Mesendoderm (in vitro differentiated cells): ENCODE measurements at regions not wholly inside any gene's neighbourhood (a gene's known extent, or its start where the extent isn't known, plus 50 kb on each side); places are given as distances from the start of the nearest gene placed in this dataset.

Experiments
- DNase-seq: peaks from one replicate; pipeline ENCODE4 v3.0.0; 2013
- H2AK5ac ChIP-seq: 2 replicates; pipeline ENCODE4 v1.6.1; 2013; ENCODE audit warnings: low read length, inconsistent platforms
- H2BK120ac ChIP-seq: 2 replicates; pipeline ENCODE4 v1.6.1; 2013; ENCODE audit warnings: low read depth, mild to moderate bottlenecking, low read length, moderate library complexity, mixed read lengths
- H2BK15ac ChIP-seq: replicated peaks from 2 replicates; pipeline ENCODE4 v1.6.1; 2013; ENCODE audit warnings: low read depth, mild to moderate bottlenecking, moderate library complexity
- H2BK5ac ChIP-seq: 2 replicates; pipeline ENCODE4 v1.6.1; 2013; ENCODE audit warnings: low read length, inconsistent platforms
- H3K18ac ChIP-seq: 2 replicates; pipeline ENCODE4 v1.6.1; 2013; ENCODE audit warnings: mild to moderate bottlenecking, low read length, mixed read lengths
- H3K23ac ChIP-seq: one replicate; pipeline ENCODE4 v1.6.1; 2013; ENCODE audit warnings: low read length
- H3K27ac ChIP-seq: 2 replicates; pipeline ENCODE4 v1.5.1; 2013; ENCODE audit warnings: low read depth, mild to moderate bottlenecking, inconsistent platforms, low read length, moderate library complexity
- H3K27me3 ChIP-seq: 2 replicates; pipeline ENCODE4 v1.6.1; 2013; ENCODE audit warnings: low read length, control low read depth, mild to moderate bottlenecking, inconsistent platforms; ENCODE audit not compliant: insufficient read depth, poor library complexity
- H3K36me3 ChIP-seq: 2 replicates; pipeline ENCODE4 v1.6.1; 2013; ENCODE audit warnings: low read length, inconsistent platforms; ENCODE audit not compliant: control insufficient read depth, insufficient read depth
- H3K4ac ChIP-seq: one replicate; pipeline ENCODE4 v1.6.1; 2013; ENCODE audit warnings: low read depth, mild to moderate bottlenecking, low read length, moderate library complexity
- H3K4me1 ChIP-seq: 2 replicates; pipeline ENCODE4 v1.6.1; 2013; ENCODE audit warnings: low read depth, low read length, inconsistent platforms; ENCODE audit not compliant: control insufficient read depth
- H3K4me2 ChIP-seq: 2 replicates; pipeline ENCODE4 v1.6.1; 2013; ENCODE audit warnings: low read length
- H3K4me3 ChIP-seq: 2 replicates; pipeline ENCODE4 v1.5.1; 2013; ENCODE audit warnings: mild to moderate bottlenecking, low read length
- H3K56ac ChIP-seq: one replicate; pipeline ENCODE4 v1.6.1; 2013; ENCODE audit warnings: low read length
- H3K79me1 ChIP-seq: 2 replicates; pipeline ENCODE4 v1.6.1; 2013; ENCODE audit warnings: low read length, inconsistent platforms
- H3K79me2 ChIP-seq: 2 replicates; pipeline ENCODE4 v1.6.1; 2013; ENCODE audit warnings: mild to moderate bottlenecking, low read length; ENCODE audit not compliant: control insufficient read depth, insufficient read depth
- H3K9ac ChIP-seq: 2 replicates; pipeline ENCODE4 v1.6.1; 2013; ENCODE audit warnings: low read length, inconsistent platforms
- H4K5ac ChIP-seq: one replicate; pipeline ENCODE4 v1.6.1; 2013; ENCODE audit warnings: low read length
- H4K8ac ChIP-seq: one replicate; pipeline ENCODE4 v1.6.1; 2013; ENCODE audit warnings: low read depth, mild to moderate bottlenecking, control low read depth, low read length, moderate library complexity
- WGBS: extraction: QIAGEN DNeasy Blood & Tissue Kit; methylation state at CpG from one replicate; pipeline ENCODE4 v1.1.7; 2013; ENCODE audit warnings: low lambda C conversion rate, missing lambda C conversion rate; ENCODE audit not compliant: insufficient coverage; ENCODE audit errors: extremely low coverage; 5-methylcytosine and 5-hydroxymethylcytosine counted together

GRCh38 chr6:134415656-134416055, 97.7 kb upstream of the SGK1 start:
- Histone ChIP-seq H2AK5ac (no peak overlapping the region), H3K18ac (no peak overlapping the region), H3K4me2 (no peak overlapping the region), H2BK5ac (no peak overlapping the region), H3K4ac (no peak overlapping the region), H3K79me2 (no peaks in the 10 kb centered on the region), H3K79me1 (no peaks in the 10 kb centered on the region), H3K4me3 (no peak overlapping the region), H3K9ac (no peak overlapping the region), H3K56ac (no peak overlapping the region), H3K27ac (no peak overlapping the region), H4K8ac (no peak overlapping the region), H3K4me1 (no peaks in the 10 kb centered on the region), H4K5ac (no peak overlapping the region), H3K27me3 (no peaks in the 10 kb centered on the region), H2BK120ac (no peak overlapping the region), H3K23ac (no peak overlapping the region), H2BK15ac (no peak overlapping the region), H3K36me3 (no peaks in the 10 kb centered on the region)
- WGBS, result no CpG with 5 or more reads among the region's 4 CpGs
- DNase-seq, result no peak

DNA sequence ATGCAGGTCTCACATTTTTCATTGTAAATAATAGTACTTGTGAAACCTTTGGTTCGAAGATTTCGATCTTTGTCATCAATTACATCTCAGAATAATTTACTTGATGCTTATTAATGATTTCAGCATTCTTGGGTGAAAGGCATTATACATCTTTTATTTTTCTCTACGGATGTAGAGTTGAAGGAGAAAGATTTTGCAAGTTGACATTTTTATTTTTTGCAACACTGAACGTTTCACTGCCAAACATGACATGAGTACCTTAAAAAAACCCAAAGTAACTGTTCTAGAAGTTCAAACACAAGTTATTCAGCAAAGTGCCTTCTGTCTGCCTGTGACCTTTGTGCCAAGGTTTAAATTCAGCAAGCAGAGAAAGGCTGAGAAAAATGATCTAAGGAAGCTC, 97.3 kb upstream of the SGK1 start:
- Histone ChIP-seq H2BK120ac (no peak overlapping the region), H3K4me1 (no peaks in the 10 kb centered on the region), H3K79me2 (no peaks in the 10 kb centered on the region), H2BK15ac (no peak overlapping the region), H2BK5ac (no peak overlapping the region), H3K4me3 (no peak overlapping the region), H4K8ac (no peak overlapping the region), H3K4me2 (no peak overlapping the region), H3K4ac (no peak overlapping the region), H3K36me3 (no peaks in the 10 kb centered on the region), H3K9ac (no peak overlapping the region), H3K23ac (no peak overlapping the region), H3K27ac (no peak overlapping the region), H3K79me1 (no peaks in the 10 kb centered on the region), H3K18ac (no peak overlapping the region), H3K56ac (no peak overlapping the region), H3K27me3 (no peaks in the 10 kb centered on the region), H4K5ac (no peak overlapping the region), H2AK5ac (no peak overlapping the region)
- WGBS, result no CpG with 5 or more reads among the region's 4 CpGs
- DNase-seq, result no peak

GRCh38 chr6:134414793-134415192, 96.9 kb upstream of the SGK1 start:
- H3K56ac ChIP-seq, result no peak overlapping the region
- no peak overlapping the region for H2BK120ac ChIP-seq
- no peaks in the 10 kb centered on the region for H3K36me3 ChIP-seq
- H3K4me2 ChIP-seq, result no peak overlapping the region
- no peak overlapping the region for H3K4me3 ChIP-seq
- no peak overlapping the region for H2BK5ac ChIP-seq
- H2AK5ac ChIP-seq, result no peak overlapping the region
- H3K4ac ChIP-seq, result no peak overlapping the region
- H3K79me1 ChIP-seq, result no peaks in the 10 kb centered on the region
- no peak overlapping the region for H3K9ac ChIP-seq
- no peak overlapping the region for H3K23ac ChIP-seq
- no peak overlapping the region for H2BK15ac ChIP-seq
- H3K79me2 ChIP-seq, result no peaks in the 10 kb centered on the region
- no peaks in the 10 kb centered on the region for H3K27me3 ChIP-seq
- no peak overlapping the region for H3K18ac ChIP-seq
- H3K27ac ChIP-seq, result no peak overlapping the region
- WGBS, result no CpG with 5 or more reads among the region's 7 CpGs
- no peak overlapping the region for H4K8ac ChIP-seq
- no peak for DNase-seq
- H4K5ac ChIP-seq, result no peak overlapping the region
- H3K4me1 ChIP-seq, result no peaks in the 10 kb centered on the region

- Histone ChIP-seq H2BK5ac (no peak overlapping the region), H3K18ac (no peak overlapping the region), H2BK15ac (no peak overlapping the region), H3K79me2 (no peaks in the 10 kb centered on the region), H3K4ac (no peak overlapping the region), H3K4me2 (no peak overlapping the region), H3K56ac (no peak overlapping the region), H4K5ac (no peak overlapping the region), H2BK120ac (no peak overlapping the region), H3K79me1 (no peaks in the 10 kb centered on the region), H4K8ac (no peak overlapping the region), H3K23ac (no peak overlapping the region), H3K36me3 (no peaks in the 10 kb centered on the region), H3K9ac (no peak overlapping the region), H3K4me1 (no peaks in the 10 kb centered on the region), H3K27me3 (no peaks in the 10 kb centered on the region), H3K27ac (no peak overlapping the region), H3K4me3 (no peak overlapping the region), H2AK5ac (no peak overlapping the region)
- WGBS, result no CpG with 5 or more reads among the region's 1 CpG
- no peak for DNase-seq
These were observed 95.3 kb upstream of the SGK1 start for GRCh38 chr6:134413241-134413643.

- no peaks in the 10 kb centered on the region for H3K36me3 ChIP-seq
- H3K18ac ChIP-seq, result no peak overlapping the region
- DNase-seq, result no peak
- WGBS, result no CpG with 5 or more reads among the region's 1 CpG
- no peak overlapping the region for H2BK5ac ChIP-seq
- H3K27me3 ChIP-seq, result no peaks in the 10 kb centered on the region
- H4K5ac ChIP-seq, result no peak overlapping the region
- no peak overlapping the region for H2AK5ac ChIP-seq
- no peak overlapping the region for H3K4ac ChIP-seq
- H3K79me2 ChIP-seq, result no peaks in the 10 kb centered on the region
- no peak overlapping the region for H3K27ac ChIP-seq
- H3K4me2 ChIP-seq, result no peak overlapping the region
- no peak overlapping the region for H3K56ac ChIP-seq
- H2BK120ac ChIP-seq, result no peak overlapping the region
- H3K4me1 ChIP-seq, result no peaks in the 10 kb centered on the region
- no peak overlapping the region for H3K9ac ChIP-seq
- no peak overlapping the region for H4K8ac ChIP-seq
- H3K23ac ChIP-seq, result no peak overlapping the region
- H2BK15ac ChIP-seq, result no peak overlapping the region
- H3K4me3 ChIP-seq, result no peak overlapping the region
- no peaks in the 10 kb centered on the region for H3K79me1 ChIP-seq
These were observed 92.6 kb upstream of the SGK1 start for GRCh38 chr6:134410541-134410940.

DNA sequence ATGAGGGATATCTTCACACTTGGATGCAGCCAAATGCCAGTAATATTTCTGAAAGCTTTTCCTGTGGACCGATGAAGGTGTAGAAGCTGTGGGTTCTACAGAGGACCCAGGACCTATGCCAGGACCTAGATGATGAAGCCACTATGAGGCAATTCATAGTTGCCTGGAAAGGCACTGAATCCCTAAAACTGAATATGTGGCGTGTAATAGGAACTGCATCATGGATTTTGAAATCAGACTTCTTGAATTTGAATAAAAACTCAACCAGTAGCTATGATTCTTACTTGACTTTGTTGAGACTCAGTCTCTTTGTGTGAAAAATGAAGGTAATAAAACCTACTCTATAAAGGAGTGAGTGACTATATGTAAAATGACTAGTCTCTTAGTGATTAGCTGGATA, 89.9 kb upstream of the SGK1 start:
- WGBS, result no CpG with 5 or more reads among the region's 2 CpGs
- Histone ChIP-seq H3K56ac (no peak overlapping the region), H3K79me1 (no peaks in the 10 kb centered on the region), H3K36me3 (no peaks in the 10 kb centered on the region), H3K4me3 (no peak overlapping the region), H2BK15ac (no peak overlapping the region), H3K4me1 (no peaks in the 10 kb centered on the region), H3K4me2 (no peak overlapping the region), H3K9ac (no peak overlapping the region), H3K27ac (no peak overlapping the region), H3K4ac (no peak overlapping the region), H2BK5ac (no peak overlapping the region), H3K18ac (no peak overlapping the region), H4K5ac (no peak overlapping the region), H4K8ac (no peak overlapping the region), H3K79me2 (no peaks in the 10 kb centered on the region), H3K23ac (no peak overlapping the region), H2BK120ac (no peak overlapping the region), H3K27me3 (no peaks in the 10 kb centered on the region), H2AK5ac (no peak overlapping the region)
- no peak for DNase-seq
